SK-N-SH (cell line): ENCODE measurements at regions not wholly inside any gene's neighbourhood (a gene's known extent, or its start where the extent isn't known, plus 50 kb on each side); places are given as distances from the start of the nearest gene placed in this dataset.

ENCODE experiments used
- CTCF ChIP-seq: fragments of 200-600 bp; sonication (generic); IDR thresholded peaks from 2 replicates; pipeline ENCODE4 v1.6.1; 2017; ENCODE audit warnings: antibody characterized with exemption, mild to moderate bottlenecking, moderate library complexity
- ELF1 ChIP-seq: IDR thresholded peaks from 2 replicates; pipeline ENCODE4 v1.4.0; 2012
- EZH2phosphoT487 ChIP-seq: fragments of 200-600 bp; sonication (generic); IDR thresholded peaks from 2 replicates; pipeline ENCODE4 v1.6.1; 2017; ENCODE audit warnings: low read depth, mixed run types, mild to moderate bottlenecking, antibody characterized with exemption, moderate library complexity, borderline replicate concordance
- POLR2AphosphoS5 ChIP-seq: IDR thresholded peaks from 2 replicates; pipeline ENCODE4 v1.6.1; 2012; ENCODE audit warnings: low read depth, low read length
- RAD21 ChIP-seq: IDR thresholded peaks from 2 replicates; pipeline ENCODE4 v1.6.1; 2012; ENCODE audit warnings: mild to moderate bottlenecking, low read length
- SMC3 ChIP-seq: IDR thresholded peaks from 2 replicates; pipeline ENCODE4 v1.6.1; 2012; ENCODE audit warnings: low read depth, low read length, improper control_type of control experiment
- TF ChIP-seq, protein P1 (sequence below): IDR thresholded peaks from 2 replicates; pipeline ENCODE4 v1.6.1; 2012; ENCODE audit warnings: mild to moderate bottlenecking, low read depth, low read length, moderate library complexity

DNA sequence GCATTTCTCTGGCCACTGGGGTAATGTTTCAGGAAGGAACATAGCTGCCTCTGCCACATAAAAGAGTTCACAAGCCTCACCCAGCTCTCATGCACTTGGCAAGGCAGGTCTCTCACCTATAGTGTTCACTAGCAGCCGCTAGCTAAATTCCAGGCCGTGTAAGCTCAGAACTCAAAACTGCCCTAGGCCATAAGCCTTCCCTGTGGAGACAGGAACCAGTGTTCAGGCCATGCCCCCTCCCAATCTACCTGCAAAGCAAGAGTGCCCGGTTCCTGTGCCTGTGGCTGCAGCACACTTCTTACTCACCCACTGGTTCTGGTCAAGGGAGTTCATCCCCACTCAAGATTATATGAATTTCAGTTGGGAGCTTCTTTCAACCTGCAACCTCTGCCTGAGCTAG, 60.7 kb upstream of the ZNF169 start:
- TF ChIP-seq POLR2AphosphoS5 (no peak), CTCF (no peak), ELF1 (no peak), EZH2phosphoT487 (no peak), SMC3 (no peak), RAD21 (no peak)
- TF ChIP-seq, protein P1, sequence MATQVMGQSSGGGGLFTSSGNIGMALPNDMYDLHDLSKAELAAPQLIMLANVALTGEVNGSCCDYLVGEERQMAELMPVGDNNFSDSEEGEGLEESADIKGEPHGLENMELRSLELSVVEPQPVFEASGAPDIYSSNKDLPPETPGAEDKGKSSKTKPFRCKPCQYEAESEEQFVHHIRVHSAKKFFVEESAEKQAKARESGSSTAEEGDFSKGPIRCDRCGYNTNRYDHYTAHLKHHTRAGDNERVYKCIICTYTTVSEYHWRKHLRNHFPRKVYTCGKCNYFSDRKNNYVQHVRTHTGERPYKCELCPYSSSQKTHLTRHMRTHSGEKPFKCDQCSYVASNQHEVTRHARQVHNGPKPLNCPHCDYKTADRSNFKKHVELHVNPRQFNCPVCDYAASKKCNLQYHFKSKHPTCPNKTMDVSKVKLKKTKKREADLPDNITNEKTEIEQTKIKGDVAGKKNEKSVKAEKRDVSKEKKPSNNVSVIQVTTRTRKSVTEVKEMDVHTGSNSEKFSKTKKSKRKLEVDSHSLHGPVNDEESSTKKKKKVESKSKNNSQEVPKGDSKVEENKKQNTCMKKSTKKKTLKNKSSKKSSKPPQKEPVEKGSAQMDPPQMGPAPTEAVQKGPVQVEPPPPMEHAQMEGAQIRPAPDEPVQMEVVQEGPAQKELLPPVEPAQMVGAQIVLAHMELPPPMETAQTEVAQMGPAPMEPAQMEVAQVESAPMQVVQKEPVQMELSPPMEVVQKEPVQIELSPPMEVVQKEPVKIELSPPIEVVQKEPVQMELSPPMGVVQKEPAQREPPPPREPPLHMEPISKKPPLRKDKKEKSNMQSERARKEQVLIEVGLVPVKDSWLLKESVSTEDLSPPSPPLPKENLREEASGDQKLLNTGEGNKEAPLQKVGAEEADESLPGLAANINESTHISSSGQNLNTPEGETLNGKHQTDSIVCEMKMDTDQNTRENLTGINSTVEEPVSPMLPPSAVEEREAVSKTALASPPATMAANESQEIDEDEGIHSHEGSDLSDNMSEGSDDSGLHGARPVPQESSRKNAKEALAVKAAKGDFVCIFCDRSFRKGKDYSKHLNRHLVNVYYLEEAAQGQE, result no peak
